HL-60 (cell line): ENCODE measurements at regions not wholly inside any gene's neighbourhood (a gene's known extent, or its start where the extent isn't known, plus 50 kb on each side); places are given as distances from the start of the nearest gene placed in this dataset.

Experiments used
- DNase-seq, 2 experiments: peaks; one replicate each; pipeline ENCODE4 v3.0.0-alpha.2; 2010 to 2020; ENCODE audit warnings: low read depth in 1 of 2, low spot score in 1 of 2
- H3K27ac ChIP-seq: fragments of 250-450 bp; sonication (Bioruptor Pico); replicated peaks from 2 replicates; pipeline ENCODE4 v1.5.1; 2020; ENCODE audit warnings: mild to moderate bottlenecking, moderate library complexity
- H3K27me3 ChIP-seq: fragments of 250-450 bp; sonication (Bioruptor Pico); 2 replicates; pipeline ENCODE4 v1.5.1; 2021; ENCODE audit warnings: mild to moderate bottlenecking, moderate library complexity; ENCODE audit not compliant: insufficient read depth, poor library complexity, severe bottlenecking
- H3K4me3 ChIP-seq: replicated peaks from 2 replicates; pipeline ENCODE4 v1.5.1; 2011; ENCODE audit warnings: mild to moderate bottlenecking, control low read depth, low read length; ENCODE audit not compliant: insufficient read depth
- CTCF ChIP-seq: IDR thresholded peaks from one replicate; pipeline ENCODE4 v1.5.1; 2011; ENCODE audit warnings: low read length, control low read depth, inconsistent platforms; ENCODE audit not compliant: insufficient read depth
- GABPA ChIP-seq: IDR thresholded peaks from 2 replicates; pipeline ENCODE4 v1.6.1; 2012; ENCODE audit warnings: low read depth
- POLR2AphosphoS5 ChIP-seq: IDR thresholded peaks from 2 replicates; pipeline ENCODE4 v1.6.1; 2012; ENCODE audit warnings: low read depth
- REST ChIP-seq: IDR thresholded peaks from 2 replicates; pipeline ENCODE4 v1.6.1; 2012; ENCODE audit warnings: low read depth; ENCODE audit not compliant: insufficient replicate concordance
- SPI1 ChIP-seq: IDR thresholded peaks from 2 replicates; pipeline ENCODE4 v1.6.1; 2012; ENCODE audit warnings: low read depth, mild to moderate bottlenecking, borderline replicate concordance

- H3K27ac ChIP-seq = no peak overlapping the region
- no peak overlapping the region for H3K4me3 ChIP-seq
- no peak for DNase-seq
- H3K27me3 ChIP-seq = no peaks in the 10 kb centered on the region
- no peak for TF ChIP-seq POLR2AphosphoS5
- TF ChIP-seq SPI1 = no peak
- no peak for TF ChIP-seq GABPA
- TF ChIP-seq CTCF = no peak
- no peak for TF ChIP-seq REST
Observed at GRCh38 chr14:34065236-34065635, 114.4 kb upstream of the EGLN3 start.

GRCh38 chr14:34064349-34064748 is 113.5 kb upstream of the EGLN3 start:
- no peak overlapping the region for H3K27ac ChIP-seq

More at GRCh38 chr14:34064349-34064748, 113.5 kb upstream of the EGLN3 start:
- Histone ChIP-seq H3K27me3 (no peaks in the 10 kb centered on the region), H3K4me3 (no peak overlapping the region)
- DNase-seq = no peak
- TF ChIP-seq POLR2AphosphoS5 = no peak
- TF ChIP-seq SPI1 = no peak
- TF ChIP-seq REST = no peak
- TF ChIP-seq GABPA = no peak
- TF ChIP-seq CTCF = no peak
